GM18867 (cell line): ENCODE measurements at regions not wholly inside any gene's neighbourhood (a gene's known extent, or its start where the extent isn't known, plus 50 kb on each side); places are given as distances from the start of the nearest gene placed in this dataset.

Experiments
- ATAC-seq: cut with Tn5 transposase; IDR thresholded peaks from one replicate; pipeline ENCODE4 v1.9.1; 2021; ENCODE audit warnings: mild to moderate bottlenecking, moderate library complexity; ENCODE audit not compliant: unreplicated experiment

GRCh38 chr10:121096617-121097431 is 245.7 kb downstream of the WDR11 start:
- ATAC-seq = no peak

GRCh38 chr10:121098211-121098610 is 247.0 kb downstream of the WDR11 start:
- ATAC-seq = no peak

- no peak for ATAC-seq
Observed at GRCh38 chr10:121098751-121099150, 247.6 kb downstream of the WDR11 start.

GRCh38 chr10:121099181-121099580 is 248.0 kb downstream of the WDR11 start:
- ATAC-seq = no peak

GRCh38 chr10:121099592-121099991 is 248.4 kb downstream of the WDR11 start:
- no peak for ATAC-seq

GRCh38 chr10:121101561-121101960 is 250.4 kb downstream of the WDR11 start:
- no peak for ATAC-seq

GRCh38 chr10:121102706-121103105 is 251.5 kb downstream of the WDR11 start:
- no peak for ATAC-seq

- ATAC-seq = no peak
Observed at GRCh38 chr10:121104476-121105111, 253.4 kb downstream of the WDR11 start.

- ATAC-seq = no peak
Observed at GRCh38 chr10:121106611-121107010, 255.4 kb downstream of the WDR11 start.

GRCh38 chr10:121108051-121108450 is 256.9 kb downstream of the WDR11 start:
- ATAC-seq = no peak

- no peak for ATAC-seq
Observed at GRCh38 chr10:121110369-121110768, 259.2 kb downstream of the WDR11 start.

GRCh38 chr10:121112136-121112535 is 261.0 kb downstream of the WDR11 start:
- no peak for ATAC-seq

- no peak for ATAC-seq
Observed at GRCh38 chr10:121112579-121113384, 261.6 kb downstream of the WDR11 start.

- no peak for ATAC-seq
Observed at GRCh38 chr10:121113385-121113696, 262.2 kb downstream of the WDR11 start.

- no peak for ATAC-seq
Observed at GRCh38 chr10:121113911-121114310, 262.7 kb downstream of the WDR11 start.

GRCh38 chr10:121115154-121115553 is 264.0 kb downstream of the WDR11 start:
- no peak for ATAC-seq

- ATAC-seq = no peak
Observed at GRCh38 chr10:121121462-121121861, 270.3 kb downstream of the WDR11 start.

GRCh38 chr10:121127151-121127906 is 276.2 kb downstream of the WDR11 start:
- no peak for ATAC-seq

- no peak for ATAC-seq
Observed at GRCh38 chr10:121128164-121128563, 277.0 kb downstream of the WDR11 start.

- ATAC-seq = no peak
Observed at GRCh38 chr10:121129266-121129665, 278.1 kb downstream of the WDR11 start.

GRCh38 chr10:121130382-121130781 is 279.2 kb downstream of the WDR11 start:
- ATAC-seq = no peak
